Natural killer cell (primary cell): ENCODE measurements at regions not wholly inside any gene's neighbourhood (a gene's known extent, or its start where the extent isn't known, plus 50 kb on each side); places are given as distances from the start of the nearest gene placed in this dataset.

ENCODE experiments used
- ATAC-seq, 3 donors: fragments of 150-1000 bp in 2 of 3; fragments of 200-7000 bp in 1 of 3; cut with Tn5 transposase; 1 replicate in 1 of 3; 2 replicates in 2 of 3; pipeline ENCODE4 v1.10.0; 2021; ENCODE audit warnings: mild to moderate bottlenecking in 2 of 3, moderate library complexity in 2 of 3
- DNase-seq, 2 donors: peaks; one replicate each; pipeline versions ENCODE4 v3.0.0 to v3.0.0-alpha.2; 2013 to 2021; ENCODE audit warnings: mixed read lengths in 1 of 2
- H3K27ac ChIP-seq: one replicate; pipeline ENCODE4 v1.5.1; 2013; ENCODE audit warnings: mild to moderate bottlenecking, low read length
- H3K27me3 ChIP-seq: one replicate; pipeline ENCODE4 v1.6.1; 2013; ENCODE audit warnings: low read length; ENCODE audit not compliant: control insufficient read depth, insufficient read depth
- H3K36me3 ChIP-seq: one replicate; pipeline ENCODE4 v1.6.1; 2013; ENCODE audit warnings: low read length; ENCODE audit not compliant: control insufficient read depth, insufficient read depth
- H3K4me1 ChIP-seq: one replicate; pipeline ENCODE4 v1.6.1; 2013; ENCODE audit warnings: low read length; ENCODE audit not compliant: control insufficient read depth, insufficient read depth
- H3K4me3 ChIP-seq: one replicate; pipeline ENCODE4 v1.5.1; 2013; ENCODE audit warnings: low read length
- H3K9me3 ChIP-seq: one replicate; pipeline ENCODE4 v1.6.1; 2013; ENCODE audit warnings: low read length; ENCODE audit not compliant: control insufficient read depth, insufficient read depth
- H3K27ac Mint-ChIP-seq, 2 donors: one replicate each; pipeline ENCODE4 v1.8.0; 2022; ENCODE audit warnings: mild to moderate bottlenecking in 2 of 2, mixed read lengths in 2 of 2, moderate library complexity in 1 of 2
- H3K27me3 Mint-ChIP-seq, 2 donors: one replicate each; pipeline ENCODE4 v1.8.0; 2022; ENCODE audit warnings: low read depth in 2 of 2, mixed read lengths in 2 of 2
- H3K36me3 Mint-ChIP-seq: one replicate; pipeline ENCODE4 v1.8.0; 2022; ENCODE audit warnings: mixed read lengths
- H3K4me1 Mint-ChIP-seq, 2 donors: one replicate each; pipeline ENCODE4 v1.8.0; 2022; ENCODE audit warnings: mixed read lengths in 2 of 2
- H3K4me3 Mint-ChIP-seq: one replicate; pipeline ENCODE4 v1.8.0; 2022; ENCODE audit warnings: mild to moderate bottlenecking, moderate library complexity, mixed read lengths
- H3K9me3 Mint-ChIP-seq, 2 donors: one replicate each; pipeline ENCODE4 v1.8.0; 2022; ENCODE audit warnings: mixed read lengths in 2 of 2
- CTCF ChIP-seq: fragments of 200-600 bp; IDR thresholded peaks from one replicate; pipeline ENCODE4 v1.8.0; 2022; ENCODE audit warnings: antibody characterized with exemption
- WGBS: methylation state at CpG from one replicate; pipeline ENCODE4 v1.1.7; 2013; ENCODE audit warnings: missing lambda C conversion rate; ENCODE audit not compliant: insufficient coverage; 5-methylcytosine and 5-hydroxymethylcytosine counted together
- intact Hi-C: fragments of 100-400 bp; cut with micrococcal nuclease; formaldehyde crosslinking; loops from one replicate; pipeline ENCODE4 v1.14.2; 2022

- no peak overlapping the region for H3K4me3 Mint-ChIP-seq
- no peak for TF ChIP-seq CTCF
- WGBS = 67% methylated on average over 34 of the region's 34 CpGs
- H3K9me3 ChIP-seq = peaks cover 44% of the 10 kb centered on the region
- peaks cover 9 to 19% of the 10 kb centered on the region in 2 donors for H3K9me3 Mint-ChIP-seq
- H3K4me1 Mint-ChIP-seq = no peaks in the 10 kb centered on the region
- intact Hi-C loops = no loop called here
- H3K4me1 ChIP-seq = no peaks in the 10 kb centered on the region
- H3K27me3 ChIP-seq = no peaks in the 10 kb centered on the region
- ATAC-seq (no peak), DNase-seq (no peak)
- H3K36me3 Mint-ChIP-seq = no peaks in the 10 kb centered on the region
- no peaks in the 10 kb centered on the region for H3K27me3 Mint-ChIP-seq
- no peak overlapping the region for H3K27ac Mint-ChIP-seq
- H3K27ac ChIP-seq = no peak overlapping the region
- H3K36me3 ChIP-seq = no peaks in the 10 kb centered on the region
- H3K4me3 ChIP-seq = no peak overlapping the region
These were observed 262.7 kb upstream of the ALG10B start for GRCh38 chr12:38053655-38054464.

GRCh38 chr12:38056701-38057689, 259.6 kb upstream of the ALG10B start:
- DNase-seq (no peak), ATAC-seq (no peak)
- Mint-ChIP-seq H3K4me3 (no peak overlapping the region), H3K9me3 (peaks cover 7 to 19% of the 10 kb centered on the region in 2 donors), H3K4me1 (no peaks in the 10 kb centered on the region), H3K27me3 (no peaks in the 10 kb centered on the region), H3K27ac (no peak overlapping the region), H3K36me3 (no peaks in the 10 kb centered on the region)
- H3K9me3 ChIP-seq = peaks cover 30% of the 10 kb centered on the region
- intact Hi-C loops = no loop called here
- H3K4me1 ChIP-seq = no peaks in the 10 kb centered on the region
- no peak overlapping the region for H3K27ac ChIP-seq
- no peak overlapping the region for H3K4me3 ChIP-seq
- H3K36me3 ChIP-seq = no peaks in the 10 kb centered on the region
- TF ChIP-seq CTCF = no peak
- 83% methylated on average over 24 of the region's 25 CpGs for WGBS
- no peaks in the 10 kb centered on the region for H3K27me3 ChIP-seq

- H3K27ac ChIP-seq = no peak overlapping the region
- no peak for TF ChIP-seq CTCF
- DNase-seq = no peak
- Mint-ChIP-seq H3K27ac (no peak overlapping the region), H3K4me1 (no peaks in the 10 kb centered on the region), H3K9me3 (peaks cover 5 to 11% of the 10 kb centered on the region in 2 donors), H3K4me3 (no peak overlapping the region), H3K36me3 (peaks cover 4% of the 10 kb centered on the region), H3K27me3 (no peaks in the 10 kb centered on the region)
- H3K9me3 ChIP-seq = peaks cover 3% of the 10 kb centered on the region
- 93% methylated on average over 19 of the region's 19 CpGs for WGBS
- H3K4me3 ChIP-seq = no peak overlapping the region
- ATAC-seq = no peak
- H3K36me3 ChIP-seq = no peaks in the 10 kb centered on the region
- no peaks in the 10 kb centered on the region for H3K4me1 ChIP-seq
- H3K27me3 ChIP-seq = no peaks in the 10 kb centered on the region
- intact Hi-C loops = no loop called here
These were observed 216.9 kb upstream of the ALG10B start for GRCh38 chr12:38099686-38100085.
